Astrocyte (in vitro differentiated cells and primary cell): ENCODE measurements at regions not wholly inside any gene's neighbourhood (a gene's known extent, or its start where the extent isn't known, plus 50 kb on each side); places are given as distances from the start of the nearest gene placed in this dataset.
"Not testable (repeated sequence)": the region's sequence is repeated elsewhere in the genome, so short reads cannot be mapped to it uniquely, and the experiment has no call there.

ENCODE experiments used
- DNase-seq: peaks from one replicate; pipeline ENCODE4 v3.0.0-alpha.2; 2010; ENCODE audit warnings: low read depth
- FAIRE-seq: peaks from 2 replicates; lab custom pipeline; 2011; peaks lifted over from hg19 to GRCh38; lab: Jason Lieb, UNC
- H2AFZ ChIP-seq: 2 replicates; pipeline ENCODE4 v1.6.0; 2012; ENCODE audit warnings: low read depth, low read length, inconsistent platforms
- H3K27ac ChIP-seq: 2 replicates; pipeline ENCODE4 v1.5.1; 2011; ENCODE audit warnings: low read depth, low read length, inconsistent platforms
- H3K27me3 ChIP-seq: 2 replicates; pipeline ENCODE4 v1.6.0; 2011; ENCODE audit warnings: low read length, inconsistent platforms; ENCODE audit not compliant: insufficient read depth
- H3K36me3 ChIP-seq: 2 replicates; pipeline ENCODE4 v1.5.1; 2011; ENCODE audit warnings: low read length, inconsistent platforms; ENCODE audit not compliant: insufficient read depth
- H3K4me1 ChIP-seq: 2 replicates; pipeline ENCODE4 v1.5.1; 2011; ENCODE audit warnings: low read length, inconsistent platforms; ENCODE audit not compliant: insufficient read depth
- H3K4me2 ChIP-seq: 2 replicates; pipeline ENCODE4 v1.6.0; 2012; ENCODE audit warnings: low read length, inconsistent platforms
- H3K4me3 ChIP-seq: 2 replicates; pipeline ENCODE4 v1.5.1; 2011; ENCODE audit warnings: low read depth, mild to moderate bottlenecking, low read length, inconsistent platforms; ENCODE audit not compliant: insufficient read depth
- H3K79me2 ChIP-seq: 2 replicates; pipeline ENCODE4 v1.6.0; 2012; ENCODE audit warnings: mild to moderate bottlenecking, low read length, inconsistent platforms; ENCODE audit not compliant: insufficient read depth
- H3K9ac ChIP-seq: 2 replicates; pipeline ENCODE4 v1.6.0; 2012; ENCODE audit warnings: mild to moderate bottlenecking, low read length, inconsistent platforms
- H3K9me3 ChIP-seq: 2 replicates; pipeline ENCODE4 v1.5.1; 2012; ENCODE audit warnings: low read depth, mild to moderate bottlenecking, low read length, inconsistent platforms; ENCODE audit not compliant: insufficient read depth
- H4K20me1 ChIP-seq: 2 replicates; pipeline ENCODE4 v1.6.0; 2012; ENCODE audit warnings: low read length, inconsistent platforms; ENCODE audit not compliant: insufficient read depth
- H3K27ac Mint-ChIP-seq: one replicate; pipeline ENCODE4 v1.8.0; 2021; ENCODE audit warnings: mild to moderate bottlenecking, mixed read lengths; ENCODE audit not compliant: unreplicated experiment
- H3K27me3 Mint-ChIP-seq: one replicate; pipeline ENCODE4 v1.8.0; 2021; ENCODE audit warnings: low read depth, mixed read lengths; ENCODE audit not compliant: unreplicated experiment
- H3K36me3 Mint-ChIP-seq: one replicate; pipeline ENCODE4 v1.8.0; 2021; ENCODE audit warnings: low read depth, mixed read lengths; ENCODE audit not compliant: unreplicated experiment
- H3K4me1 Mint-ChIP-seq: one replicate; pipeline ENCODE4 v1.8.0; 2021; ENCODE audit warnings: low read depth, mixed read lengths; ENCODE audit not compliant: unreplicated experiment
- H3K4me3 Mint-ChIP-seq: one replicate; pipeline ENCODE4 v1.8.0; 2021; ENCODE audit warnings: mild to moderate bottlenecking, moderate library complexity, mixed read lengths; ENCODE audit not compliant: unreplicated experiment
- H3K9me3 Mint-ChIP-seq: one replicate; pipeline ENCODE4 v1.8.0; 2021; ENCODE audit warnings: mild to moderate bottlenecking, mixed read lengths; ENCODE audit not compliant: unreplicated experiment
- CTCF ChIP-seq: IDR thresholded peaks from 2 replicates; pipeline ENCODE4 v1.5.1; 2011; ENCODE audit warnings: low read depth, mild to moderate bottlenecking, inconsistent platforms, low read length, moderate library complexity; ENCODE audit not compliant: insufficient read depth
- EZH2 ChIP-seq: IDR thresholded peaks from 2 replicates; pipeline ENCODE4 v1.6.1; 2012; ENCODE audit warnings: mild to moderate bottlenecking, low read length, inconsistent platforms; ENCODE audit not compliant: insufficient read depth

- H3K27me3 ChIP-seq = no peaks in the 10 kb centered on the region
- TF ChIP-seq CTCF (no peak), EZH2 (no peak)
- no peak overlapping the region for H3K4me2 ChIP-seq
- DNase-seq (no peak), FAIRE-seq (no peak)
- H3K27ac ChIP-seq = no peak overlapping the region
- no peaks in the 10 kb centered on the region for H3K79me2 ChIP-seq
- H4K20me1 ChIP-seq = no peaks in the 10 kb centered on the region
- H3K4me3 ChIP-seq = no peak overlapping the region
- H3K9me3 ChIP-seq = peaks cover 6% of the 10 kb centered on the region
- Mint-ChIP-seq H3K9me3 (peaks cover 13% of the 10 kb centered on the region), H3K4me3 (no peak overlapping the region), H3K27ac (no peak overlapping the region), H3K36me3 (peaks cover 2% of the 10 kb centered on the region), H3K27me3 (peaks cover 5% of the 10 kb centered on the region), H3K4me1 (no peaks in the 10 kb centered on the region)
- no peaks in the 10 kb centered on the region for H3K36me3 ChIP-seq
- no peak overlapping the region for H2AFZ ChIP-seq
- no peak overlapping the region for H3K9ac ChIP-seq
- no peaks in the 10 kb centered on the region for H3K4me1 ChIP-seq
These were observed 150.7 kb upstream of the RAB6C start for GRCh38 chr2:129828792-129829191.

GRCh38 chr2:129829588-129829987, 149.9 kb upstream of the RAB6C start:
- no peaks in the 10 kb centered on the region for H3K36me3 ChIP-seq
- Mint-ChIP-seq H3K27ac (no peak overlapping the region), H3K36me3 (peaks cover 2% of the 10 kb centered on the region), H3K4me1 (no peaks in the 10 kb centered on the region), H3K4me3 (no peak overlapping the region), H3K27me3 (peaks cover 5% of the 10 kb centered on the region), H3K9me3 (peaks cover 13% of the 10 kb centered on the region)
- DNase-seq = no peak
- no peak overlapping the region for H3K4me2 ChIP-seq
- H3K9ac ChIP-seq = no peak overlapping the region
- no peaks in the 10 kb centered on the region for H4K20me1 ChIP-seq
- no peak overlapping the region for H2AFZ ChIP-seq
- no peak overlapping the region for H3K27ac ChIP-seq
- no peaks in the 10 kb centered on the region for H3K27me3 ChIP-seq
- H3K9me3 ChIP-seq = peaks cover 6% of the 10 kb centered on the region
- no peak for FAIRE-seq
- no peaks in the 10 kb centered on the region for H3K4me1 ChIP-seq
- H3K79me2 ChIP-seq = no peaks in the 10 kb centered on the region
- H3K4me3 ChIP-seq = no peak overlapping the region
- TF ChIP-seq CTCF = no peak

GRCh38 chr2:129831018-129831417, 148.4 kb upstream of the RAB6C start:
- no peak for TF ChIP-seq CTCF
- Histone ChIP-seq H3K4me3 (no peak overlapping the region), H3K9ac (no peak overlapping the region), H3K4me2 (no peak overlapping the region), H4K20me1 (no peaks in the 10 kb centered on the region), H3K9me3 (peaks cover 6% of the 10 kb centered on the region), H2AFZ (no peak overlapping the region), H3K4me1 (no peaks in the 10 kb centered on the region), H3K27me3 (no peaks in the 10 kb centered on the region), H3K79me2 (no peaks in the 10 kb centered on the region), H3K27ac (no peak overlapping the region), H3K36me3 (no peaks in the 10 kb centered on the region)
- FAIRE-seq (no peak), DNase-seq (no peak)
- Mint-ChIP-seq H3K36me3 (peaks cover 2% of the 10 kb centered on the region), H3K27me3 (peaks cover 5% of the 10 kb centered on the region), H3K9me3 (peaks cover 13% of the 10 kb centered on the region), H3K4me1 (no peaks in the 10 kb centered on the region), H3K27ac (no peak overlapping the region), H3K4me3 (no peak overlapping the region)

GRCh38 chr2:129833465-129833864, 146.0 kb upstream of the RAB6C start:
- FAIRE-seq, H3K9ac ChIP-seq, H3K4me1 Mint-ChIP-seq, H4K20me1 ChIP-seq, H3K9me3 ChIP-seq, H3K27me3 Mint-ChIP-seq, H3K27ac Mint-ChIP-seq, H2AFZ ChIP-seq, H3K79me2 ChIP-seq, H3K36me3 Mint-ChIP-seq, H3K27ac ChIP-seq, H3K4me1 ChIP-seq, H3K4me3 Mint-ChIP-seq, H3K27me3 ChIP-seq, H3K4me2 ChIP-seq, DNase-seq, H3K36me3 ChIP-seq, H3K4me3 ChIP-seq: not testable (repeated sequence)
- H3K9me3 Mint-ChIP-seq = peaks cover 13% of the 10 kb centered on the region
